Aorta (tissue), 5 donors: ENCODE measurements at regions not wholly inside any gene's neighbourhood (a gene's known extent, or its start where the extent isn't known, plus 50 kb on each side); places are given as distances from the start of the nearest gene placed in this dataset.

Experiments used
- ATAC-seq: fragments of 200-7000 bp; cut with Tn5 transposase; one replicate; pipeline ENCODE4 v1.9.1; 2022; ENCODE audit warnings: moderate library complexity; ENCODE audit not compliant: low FRiP score
- DNase-seq, 2 donors: peaks; one replicate each; pipeline ENCODE4 v3.0.0-alpha.2; 2020
- H3K27ac ChIP-seq, 2 donors: one replicate each; pipeline ENCODE4 v1.5.1; 2013; ENCODE audit warnings: low read length in 2 of 2, mild to moderate bottlenecking in 2 of 2, moderate library complexity in 2 of 2, control low read depth in 1 of 2, inconsistent platforms in 1 of 2, low read depth in 1 of 2
- H3K27me3 ChIP-seq, 2 donors: one replicate each; pipeline ENCODE4 v1.6.1; 2013; ENCODE audit warnings: control low read depth in 1 of 2, low read length in 1 of 2, mild to moderate bottlenecking in 1 of 2, moderate library complexity in 1 of 2; ENCODE audit not compliant: insufficient read depth in 2 of 2, control insufficient read depth in 1 of 2
- H3K36me3 ChIP-seq, 2 donors: one replicate each; pipeline ENCODE4 v1.6.1; 2013; ENCODE audit warnings: control low read depth in 1 of 2, low read length in 1 of 2, mild to moderate bottlenecking in 1 of 2; ENCODE audit not compliant: insufficient read depth in 2 of 2, control insufficient read depth in 1 of 2
- H3K4me1 ChIP-seq, 2 donors: one replicate each; pipeline ENCODE4 v1.6.1; 2013; ENCODE audit warnings: low read length in 2 of 2, control low read depth in 1 of 2, mild to moderate bottlenecking in 1 of 2, moderate library complexity in 1 of 2; ENCODE audit not compliant: insufficient read depth in 2 of 2, control insufficient read depth in 1 of 2
- H3K4me3 ChIP-seq, 2 donors: one replicate each; pipeline ENCODE4 v1.5.1; 2013; ENCODE audit warnings: low read length in 2 of 2, control low read depth in 1 of 2, mild to moderate bottlenecking in 1 of 2
- H3K9me3 ChIP-seq: one replicate; pipeline ENCODE4 v1.6.1; 2013; ENCODE audit warnings: mild to moderate bottlenecking, low read length; ENCODE audit not compliant: control insufficient read depth
- WGBS, 2 donors: extraction: QIAGEN DNeasy Blood & Tissue Kit; methylation state at CpG; one replicate each; pipeline ENCODE4 v1.1.7; 2013; 5-methylcytosine and 5-hydroxymethylcytosine counted together
- intact Hi-C, 2 donors: fragments of 100-400 bp; cut with DNase I; formaldehyde crosslinking; loops; one replicate each; pipeline versions ENCODE4 v1.14.2 to v1.15.0; 2022
- donor health status: healthy with polysubstance abuse.
- donor health status: Bipolar disorder and iron deficiency.
- donor health status: DM: no; HTN: no; CAD: no.
- donor health status: DM: no; HTN: no; CAD: no.
- donor health status: DM: yes; HTN: yes; CAD: no.

- H3K36me3 ChIP-seq = no peaks in the 10 kb centered on the region
- no peak overlapping the region for H3K27ac ChIP-seq
- intact Hi-C loops = no loop called here
- no peak for ATAC-seq
- no peak for DNase-seq
- H3K27me3 ChIP-seq = peaks cover 0 to 2% of the 10 kb centered on the region in 2 donors
- H3K4me1 ChIP-seq = no peaks in the 10 kb centered on the region
- peaks cover 2% of the 10 kb centered on the region for H3K9me3 ChIP-seq
- no peak overlapping the region for H3K4me3 ChIP-seq
- WGBS, 2 donors = 34 to 36% methylated on average over 2 of the region's 2 CpGs
Measured at GRCh38 chr4:32435308-32435707, 1715.1 kb downstream of the PCDH7 start.

GRCh38 chr4:32436816-32437215 lies 1716.6 kb downstream of the PCDH7 start:
- intact Hi-C loops = no loop called here
- Histone ChIP-seq H3K9me3 (peaks cover 2% of the 10 kb centered on the region), H3K27me3 (peaks cover 0 to 2% of the 10 kb centered on the region in 2 donors), H3K4me3 (no peak overlapping the region), H3K4me1 (no peaks in the 10 kb centered on the region), H3K27ac (no peak overlapping the region), H3K36me3 (no peaks in the 10 kb centered on the region)
- DNase-seq (no peak), ATAC-seq (no peak)
- 76 to 82% methylated on average over 3 of the region's 3 CpGs for WGBS, 2 donors

- Histone ChIP-seq H3K4me1 (no peaks in the 10 kb centered on the region), H3K4me3 (no peak overlapping the region), H3K27me3 (no peaks in the 10 kb centered on the region), H3K36me3 (no peaks in the 10 kb centered on the region), H3K27ac (no peak overlapping the region), H3K9me3 (no peaks in the 10 kb centered on the region)
- DNase-seq = no peak
- intact Hi-C loops = no loop called here
- ATAC-seq = no peak
- 53 to 66% methylated on average over 3 of the region's 3 CpGs for WGBS, 2 donors
Measured at GRCh38 chr4:32440391-32440790, 1720.2 kb downstream of the PCDH7 start.

GRCh38 chr4:32454482-32454881 lies 1734.3 kb downstream of the PCDH7 start:
- ATAC-seq = no peak
- intact Hi-C loops = no loop called here
- H3K4me3 ChIP-seq = no peak overlapping the region
- no peaks in the 10 kb centered on the region for H3K9me3 ChIP-seq
- no peak for DNase-seq
- H3K4me1 ChIP-seq = no peaks in the 10 kb centered on the region
- H3K27me3 ChIP-seq = no peaks in the 10 kb centered on the region
- WGBS, 2 donors = 88% methylated on average over 1 of the region's 1 CpG
- H3K36me3 ChIP-seq = no peaks in the 10 kb centered on the region
- H3K27ac ChIP-seq = no peak overlapping the region

DNA sequence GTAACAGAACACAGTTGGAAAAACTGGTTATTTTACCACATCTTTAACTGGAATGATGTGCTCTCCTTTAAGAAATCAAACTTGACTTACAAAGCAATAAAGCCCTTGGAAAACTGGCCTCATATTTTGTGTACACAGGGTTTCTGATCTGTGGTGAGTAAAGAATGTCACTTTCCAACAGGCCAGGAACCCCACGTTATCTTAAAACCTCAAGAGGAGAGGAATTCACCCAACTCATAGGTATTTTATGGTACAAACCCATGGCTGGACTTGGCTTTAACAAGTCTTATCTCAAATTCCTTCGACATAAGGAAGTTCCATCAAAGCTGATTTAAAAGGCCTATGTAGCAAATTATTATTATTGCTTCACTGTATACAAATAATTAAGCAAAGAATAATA lies 1735.1 kb downstream of the PCDH7 start:
- DNase-seq (no peak), ATAC-seq (no peak)
- no peak overlapping the region for H3K4me3 ChIP-seq
- H3K4me1 ChIP-seq = no peaks in the 10 kb centered on the region
- intact Hi-C loops = no loop called here
- H3K27ac ChIP-seq = no peak overlapping the region
- H3K27me3 ChIP-seq = no peaks in the 10 kb centered on the region
- H3K36me3 ChIP-seq = no peaks in the 10 kb centered on the region
- no peaks in the 10 kb centered on the region for H3K9me3 ChIP-seq
- WGBS, 2 donors = 58 to 59% methylated on average over 2 of the region's 2 CpGs

DNA sequence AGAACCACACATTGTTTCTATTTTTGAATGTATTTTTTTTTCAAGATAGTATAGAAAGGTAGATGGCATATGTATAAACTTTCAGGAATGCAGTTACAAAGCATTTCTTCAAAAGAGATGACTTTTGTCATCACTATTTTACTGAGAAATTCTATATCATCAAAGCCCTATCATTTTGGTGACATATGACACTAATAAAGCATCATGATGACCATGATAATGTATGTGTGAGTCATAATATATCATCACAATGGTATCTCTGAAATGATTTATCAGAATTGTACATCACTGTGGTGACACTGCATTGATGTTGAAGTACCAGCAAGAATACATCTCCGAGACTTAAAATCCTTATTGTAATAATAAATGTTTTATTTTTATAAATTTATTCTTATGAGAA lies 1740.8 kb downstream of the PCDH7 start:
- intact Hi-C loops = no loop called here
- Histone ChIP-seq H3K4me1 (no peaks in the 10 kb centered on the region), H3K9me3 (no peaks in the 10 kb centered on the region), H3K27ac (no peak overlapping the region), H3K4me3 (no peak overlapping the region), H3K27me3 (no peaks in the 10 kb centered on the region), H3K36me3 (no peaks in the 10 kb centered on the region)
- ATAC-seq (no peak), DNase-seq (no peak)
- WGBS, 2 donors = 43 to 62% methylated on average over 1 of the region's 1 CpG

DNA sequence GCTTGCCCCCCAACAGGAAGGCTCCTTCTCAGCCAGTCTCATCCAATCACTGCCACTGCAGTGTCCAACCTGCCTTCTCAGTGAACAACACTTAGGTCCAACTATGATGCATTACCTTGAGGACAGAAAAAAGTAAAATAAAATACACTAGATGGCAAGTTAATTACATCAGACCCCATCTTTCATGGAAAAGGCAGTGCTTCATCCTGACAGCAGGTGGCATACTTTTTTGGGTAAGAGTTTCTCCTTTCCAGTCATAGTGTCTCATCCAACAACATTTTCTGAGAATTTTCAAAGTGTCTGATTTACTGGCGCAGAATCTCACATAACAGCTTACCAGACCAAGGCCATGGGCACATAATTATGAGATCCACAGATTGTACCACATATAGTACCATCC lies 1742.8 kb downstream of the PCDH7 start:
- no peaks in the 10 kb centered on the region for H3K27me3 ChIP-seq
- no peak overlapping the region for H3K27ac ChIP-seq
- WGBS, 2 donors = 78 to 87% methylated on average over 1 of the region's 1 CpG
- no peak for ATAC-seq
- no peaks in the 10 kb centered on the region for H3K4me1 ChIP-seq
- no peak for DNase-seq
- intact Hi-C loops = no loop called here
- no peaks in the 10 kb centered on the region for H3K36me3 ChIP-seq
- no peaks in the 10 kb centered on the region for H3K9me3 ChIP-seq
- H3K4me3 ChIP-seq = no peak overlapping the region

GRCh38 chr4:32470087-32470585 lies 1750.0 kb downstream of the PCDH7 start:
- H3K27me3 ChIP-seq = no peaks in the 10 kb centered on the region
- intact Hi-C loops = no loop called here
- H3K27ac ChIP-seq = no peak overlapping the region
- no peak overlapping the region for H3K4me3 ChIP-seq
- no peaks in the 10 kb centered on the region for H3K4me1 ChIP-seq
- 41 to 54% methylated on average over 1 of the region's 1 CpG for WGBS, 2 donors
- no peaks in the 10 kb centered on the region for H3K36me3 ChIP-seq
- no peaks in the 10 kb centered on the region for H3K9me3 ChIP-seq
- no peak for DNase-seq
- ATAC-seq = no peak

GRCh38 chr4:32472918-32473317 lies 1752.7 kb downstream of the PCDH7 start:
- H3K36me3 ChIP-seq = no peaks in the 10 kb centered on the region
- H3K4me3 ChIP-seq = no peak overlapping the region
- WGBS, 2 donors = 40 to 44% methylated on average over 2 of the region's 2 CpGs
- DNase-seq (no peak), ATAC-seq (no peak)
- H3K27me3 ChIP-seq = no peaks in the 10 kb centered on the region
- intact Hi-C loops = no loop called here
- H3K4me1 ChIP-seq = no peaks in the 10 kb centered on the region
- H3K9me3 ChIP-seq = no peaks in the 10 kb centered on the region
- no peak overlapping the region for H3K27ac ChIP-seq
